H1 (cell line): ENCODE measurements at regions not wholly inside any gene's neighbourhood (a gene's known extent, or its start where the extent isn't known, plus 50 kb on each side); places are given as distances from the start of the nearest gene placed in this dataset.

Experiments
- BRCA1 ChIP-seq: IDR thresholded peaks from 2 replicates; pipeline ENCODE4 v1.6.1; 2012; ENCODE audit warnings: low read depth, low read length, improper control_type of control experiment
- CEBPB ChIP-seq: IDR thresholded peaks from 2 replicates; pipeline ENCODE4 v1.6.1; 2012; ENCODE audit warnings: low read depth, low read length
- SP2 ChIP-seq: IDR thresholded peaks from 2 replicates; pipeline ENCODE4 v1.6.1; 2012; ENCODE audit warnings: mild to moderate bottlenecking, low read length, inconsistent platforms

DNA sequence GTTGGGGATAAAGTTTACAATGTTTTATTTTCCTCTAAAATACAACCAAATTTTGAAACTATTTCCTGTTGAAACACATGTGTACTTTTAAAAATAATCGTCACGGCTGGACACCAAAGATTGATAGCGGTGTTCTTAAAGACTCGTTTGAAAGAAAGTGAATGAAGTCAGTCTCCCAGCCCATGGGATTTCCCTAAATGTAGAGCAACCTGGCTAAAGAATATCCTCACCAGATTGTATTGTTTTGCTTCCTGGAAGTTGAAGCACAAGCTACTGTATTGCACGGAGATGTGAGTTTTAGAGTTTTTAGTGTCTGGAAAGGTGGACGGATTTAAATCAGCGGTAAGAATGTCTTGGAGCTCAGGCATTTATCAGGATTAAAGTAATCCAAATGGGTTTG is 189.5 kb downstream of the THBS2 start (continued):
- no peak for TF ChIP-seq SP2
- no peak for TF ChIP-seq BRCA1
- TF ChIP-seq CEBPB: no peak
